GM23248 (cell line): ENCODE measurements at regions not wholly inside any gene's neighbourhood (a gene's known extent, or its start where the extent isn't known, plus 50 kb on each side); places are given as distances from the start of the nearest gene placed in this dataset.

Experiments
- EZH2 ChIP-seq: fragments of 200-600 bp; sonication (generic); IDR thresholded peaks from 2 replicates; pipeline ENCODE4 v1.6.1; 2018; ENCODE audit warnings: antibody characterized with exemption, mild to moderate bottlenecking; ENCODE audit not compliant: insufficient read depth, poor library complexity, severe bottlenecking
- EZH2phosphoT487 ChIP-seq: fragments of 200-600 bp; sonication (generic); IDR thresholded peaks from 2 replicates; pipeline ENCODE4 v1.6.1; 2018; ENCODE audit warnings: antibody characterized with exemption, moderate library complexity, mild to moderate bottlenecking, low read depth; ENCODE audit not compliant: insufficient read depth

DNA sequence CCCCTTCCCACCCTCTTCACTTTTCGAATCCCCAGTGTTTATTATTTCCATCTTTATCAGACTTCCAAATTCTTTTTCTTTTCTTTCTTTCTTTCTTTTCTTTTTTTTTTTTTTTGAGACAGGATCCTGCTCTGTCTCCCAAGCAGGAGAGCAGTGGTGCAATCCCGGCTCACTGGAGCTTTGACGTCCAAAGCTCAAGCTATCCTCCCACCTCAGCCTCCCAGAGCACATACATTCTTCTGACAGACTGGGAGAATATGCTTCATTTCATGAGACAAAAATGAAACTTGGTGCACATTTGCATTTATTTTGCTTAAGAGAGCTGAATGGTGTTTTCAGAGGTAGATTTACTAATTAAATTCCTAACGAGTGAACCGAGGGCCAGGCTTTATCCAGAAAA is 80.1 kb upstream of the FZD8 start:
- TF ChIP-seq EZH2phosphoT487 (no peak), EZH2 (no peak)
